Stimulated activated CD4-positive, alpha-beta T cell treated with anti-CD3 and anti-CD28 coated beads, Interleukin-4, amount 100 ng/mL, for 24 hours (primary cell): ENCODE measurements at regions not wholly inside any gene's neighbourhood (a gene's known extent, or its start where the extent isn't known, plus 50 kb on each side); places are given as distances from the start of the nearest gene placed in this dataset.
"Not testable (repeated sequence)": the region's sequence is repeated elsewhere in the genome, so short reads cannot be mapped to it uniquely, and the experiment has no call there.

Experiments
- DNase-seq: peaks from one replicate; pipeline ENCODE4 v3.0.0-alpha.2; 2020

- no peak for DNase-seq
These were observed 102.6 kb upstream of the IL12A start for GRCh38 chr3:159886050-159886449.

DNA sequence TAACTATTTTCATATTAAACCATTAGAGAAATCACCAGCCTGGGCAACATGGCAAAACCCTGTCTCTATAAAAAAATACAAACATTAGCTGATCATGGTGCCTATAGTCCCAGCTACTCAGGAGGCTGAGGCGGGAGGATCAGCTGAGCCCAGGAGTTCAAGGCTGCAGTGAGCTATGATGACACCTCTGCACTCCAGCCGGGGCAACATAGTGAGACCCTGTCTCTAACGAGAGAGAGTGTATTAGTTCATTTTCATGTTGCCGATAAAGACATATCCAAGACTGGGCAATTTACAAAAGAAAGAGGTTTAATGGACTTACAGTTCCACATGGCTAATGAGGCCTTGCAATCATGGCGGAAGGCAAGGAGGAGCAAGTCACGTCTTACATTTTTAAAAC is 102.1 kb upstream of the IL12A start:
- not testable (repeated sequence) for DNase-seq

- no peak for DNase-seq
These were observed 101.5 kb upstream of the IL12A start for GRCh38 chr3:159887168-159887567.

- DNase-seq, result no peak
These were observed 100.7 kb upstream of the IL12A start for GRCh38 chr3:159887911-159888310.

GRCh38 chr3:159892171-159892795 is 96.4 kb upstream of the IL12A start:
- no peak for DNase-seq

- DNase-seq, result no peak
These were observed 95.8 kb upstream of the IL12A start for GRCh38 chr3:159892801-159893200.

DNA sequence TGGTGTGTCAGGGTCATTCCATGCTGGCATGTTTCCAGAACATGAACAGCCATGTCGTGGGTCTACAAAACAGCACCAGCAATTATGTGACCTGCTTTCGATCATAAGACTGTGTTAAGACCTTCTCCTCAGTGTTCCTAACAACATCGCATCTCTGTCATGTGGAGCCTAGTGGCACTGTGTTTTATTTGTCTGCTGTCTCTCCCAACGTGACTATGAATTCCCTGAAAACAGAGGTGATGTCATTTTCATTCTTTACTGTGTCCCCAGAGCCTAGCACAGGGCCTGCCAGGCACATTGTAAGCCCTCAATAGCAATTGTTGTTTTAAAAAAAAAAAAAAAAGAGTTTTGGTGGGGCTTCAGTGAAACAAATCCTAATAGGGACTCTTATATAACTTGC is 94.2 kb upstream of the IL12A start:
- no peak for DNase-seq

DNA sequence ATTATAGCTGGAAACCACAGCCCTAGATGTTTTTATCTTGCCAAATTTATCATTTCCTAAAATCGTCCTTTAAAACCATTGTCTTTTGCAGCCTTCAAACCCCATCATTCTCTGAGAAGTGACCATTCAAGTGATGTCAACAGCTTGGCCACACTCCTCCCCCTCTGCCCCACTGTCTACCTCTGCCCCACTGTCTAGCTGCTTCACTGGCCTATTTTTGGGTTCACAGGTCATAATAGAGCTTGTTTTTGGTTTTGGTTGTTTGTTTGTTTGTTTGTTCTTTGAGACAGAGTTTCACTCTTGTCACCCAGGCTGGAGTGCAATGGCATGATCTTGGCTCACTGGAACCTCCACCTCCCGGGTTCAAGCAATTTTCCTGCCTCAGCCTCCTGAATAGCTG is 93.2 kb upstream of the IL12A start:
- DNase-seq, result no peak

DNA sequence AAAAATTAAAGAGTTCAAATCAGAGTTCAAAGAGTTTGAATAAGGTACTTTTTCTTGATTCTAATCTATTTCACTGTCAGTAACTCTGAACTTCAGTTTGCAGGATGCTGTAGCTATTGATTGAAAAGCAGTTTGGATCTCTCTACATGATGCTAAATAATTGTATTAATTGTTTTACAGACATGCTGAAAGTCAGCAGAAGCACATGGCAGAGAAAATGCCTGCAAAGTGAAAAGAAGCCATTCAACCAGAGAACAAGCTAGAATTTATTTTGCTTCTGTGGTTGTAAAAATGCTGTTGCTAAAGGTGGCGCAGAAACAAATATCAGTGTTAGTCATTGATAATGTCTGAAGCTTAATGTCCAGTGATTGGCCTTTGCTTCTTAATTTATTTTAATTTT is 92.1 kb upstream of the IL12A start:
- DNase-seq, result no peak

- no peak for DNase-seq
These were observed 91.1 kb upstream of the IL12A start for GRCh38 chr3:159897331-159898075.

GRCh38 chr3:159898147-159898546 is 90.5 kb upstream of the IL12A start:
- no peak for DNase-seq

- DNase-seq, result no peak
These were observed 89.5 kb upstream of the IL12A start for GRCh38 chr3:159899166-159899565.

GRCh38 chr3:159902546-159903314 is 85.9 kb upstream of the IL12A start:
- no peak for DNase-seq

GRCh38 chr3:159904455-159904854 is 84.2 kb upstream of the IL12A start:
- DNase-seq, result no peak

- no peak for DNase-seq
These were observed 83.7 kb upstream of the IL12A start for GRCh38 chr3:159904911-159905310.

DNA sequence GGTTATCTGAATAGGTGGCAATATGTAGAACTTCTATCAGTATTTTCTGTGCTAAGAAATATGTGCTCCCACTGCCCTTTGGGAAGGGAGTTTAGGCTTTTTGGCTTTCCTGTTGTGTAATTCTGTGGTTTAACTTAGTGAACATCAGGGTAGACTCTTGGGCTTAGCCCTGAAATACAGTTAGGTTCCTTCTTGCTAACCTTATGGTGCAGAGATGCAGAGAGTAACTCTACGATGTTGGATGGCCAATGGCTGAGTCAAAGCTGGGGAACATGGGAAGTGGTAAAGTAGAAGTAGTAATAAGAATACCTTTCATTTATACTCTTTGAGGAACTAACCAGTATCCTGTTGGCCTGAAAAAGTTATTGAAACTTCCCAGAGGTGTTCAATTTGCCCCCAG is 80.8 kb upstream of the IL12A start:
- DNase-seq, result no peak

- no peak for DNase-seq
These were observed 77.5 kb upstream of the IL12A start for GRCh38 chr3:159910991-159911663.

DNA sequence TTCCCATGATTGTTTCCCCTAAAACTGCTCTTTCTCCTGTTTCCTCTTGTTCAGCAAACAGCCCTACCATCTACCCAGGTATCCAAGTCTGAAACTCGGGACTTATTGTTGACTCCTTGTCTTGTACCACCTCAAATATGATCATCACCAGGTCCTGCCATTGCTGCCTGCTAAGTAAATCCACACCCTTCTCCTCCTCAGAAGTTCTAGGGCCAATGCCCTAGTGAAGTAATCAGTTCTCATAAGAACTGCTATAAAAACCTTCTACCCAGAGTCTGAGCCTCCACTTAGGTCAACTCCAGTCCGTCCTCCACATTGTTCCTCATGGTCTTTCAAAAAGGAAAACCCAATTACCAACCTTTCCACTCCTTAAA is 77.0 kb upstream of the IL12A start:
- no peak for DNase-seq

DNA sequence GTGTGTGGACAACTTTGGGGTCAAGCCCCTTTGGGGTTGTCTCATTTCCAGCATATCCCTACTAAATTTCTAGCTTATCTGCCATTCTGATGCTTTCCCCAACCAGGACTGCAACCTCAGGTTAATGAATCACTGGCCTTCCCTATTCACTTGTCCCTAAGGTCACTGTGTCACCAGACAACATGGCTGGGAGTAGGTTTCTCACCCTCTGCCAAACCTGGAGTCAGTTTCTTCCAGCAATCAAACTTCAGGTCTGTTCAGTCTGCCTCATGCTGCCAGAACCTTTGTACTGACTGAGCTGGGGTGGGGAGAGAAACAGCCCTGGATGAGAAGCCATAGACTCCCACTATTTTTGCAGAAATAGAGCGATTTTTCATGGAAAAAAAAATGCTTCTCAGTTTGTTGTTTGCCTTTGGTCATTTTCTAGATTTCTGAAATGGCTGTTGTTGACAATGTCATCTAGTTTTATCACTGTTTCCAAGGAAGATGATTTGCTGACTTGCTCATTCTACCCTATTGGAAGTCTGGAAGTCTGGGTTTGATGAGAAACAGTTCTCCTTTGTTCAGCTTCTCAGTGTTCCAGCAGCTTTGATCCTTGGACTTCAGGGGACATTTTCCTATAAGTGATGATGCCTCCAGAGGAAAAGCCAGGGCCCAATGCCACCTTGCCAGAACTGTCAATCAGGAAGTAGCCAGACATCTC is 74.8 kb upstream of the IL12A start:
- no peak for DNase-seq

- no peak for DNase-seq
These were observed 74.2 kb upstream of the IL12A start for GRCh38 chr3:159914426-159914825.

- no peak for DNase-seq
These were observed 72.6 kb upstream of the IL12A start for GRCh38 chr3:159916052-159916451.

- DNase-seq, result no peak
These were observed 71.5 kb upstream of the IL12A start for GRCh38 chr3:159917141-159917540.

GRCh38 chr3:159919873-159920272 is 68.8 kb upstream of the IL12A start:
- no peak for DNase-seq
